ENCODE measurements at regions not wholly inside any gene's neighbourhood (a gene's known extent, or its start where the extent isn't known, plus 50 kb on each side); places are given as distances from the start of the nearest gene placed in this dataset.

DNA sequence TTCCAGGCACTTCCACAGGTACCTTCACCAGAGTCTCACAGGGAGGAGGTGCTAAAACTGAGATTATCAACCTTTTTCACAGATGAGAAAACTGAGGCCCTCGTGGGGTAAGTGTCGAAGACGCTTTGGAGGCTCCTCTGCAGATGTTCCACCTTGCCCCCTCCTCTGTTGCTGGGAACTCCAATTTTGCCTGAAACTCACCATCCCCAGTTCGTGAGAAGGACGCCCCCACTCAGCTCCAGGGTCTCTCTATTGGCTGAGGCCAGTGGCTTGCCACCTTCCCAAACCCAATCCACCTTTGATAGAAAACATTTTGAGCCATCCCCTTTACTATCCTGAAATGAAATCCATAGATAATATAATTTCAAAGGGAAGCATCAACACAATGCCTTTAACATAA lies 109.1 kb downstream of the CYP26B1 start:
- TF ChIP-seq CTCF (IDR thresholded peaks at IDR 0.05) = no peak
- no peak for TF ChIP-seq EP300 (IDR thresholded peaks at IDR 0.05)
